ENCODE measurements at regions not wholly inside any gene's neighbourhood (a gene's known extent, or its start where the extent isn't known, plus 50 kb on each side); places are given as distances from the start of the nearest gene placed in this dataset.

GRCh38 chr11:134607963-134608750 is 196.1 kb upstream of the B3GAT1 start:
- H3K4me3 ChIP-seq (replicated peaks; ENCODE audit: low read depth, low read length), result no peak overlapping the region
- no peak for TF ChIP-seq CTCF (IDR thresholded peaks at IDR 0.05; ENCODE audit: low read length, missing control alignments)
- DNase-seq (ENCODE audit: low read depth), result no peak

GRCh38 chr11:134606251-134606650 is 194.2 kb upstream of the B3GAT1 start:
- no peak overlapping the region for H3K4me3 ChIP-seq (replicated peaks; ENCODE audit: low read depth, low read length)
- no peak for TF ChIP-seq CTCF (IDR thresholded peaks at IDR 0.05; ENCODE audit: low read length, missing control alignments)
- no peak for DNase-seq (ENCODE audit: low read depth)

- DNase-seq (ENCODE audit: low read depth), result no peak
- no peak overlapping the region for H3K4me3 ChIP-seq (replicated peaks; ENCODE audit: low read depth, low read length)
- no peak for TF ChIP-seq CTCF (IDR thresholded peaks at IDR 0.05; ENCODE audit: low read length, missing control alignments)
Measured at GRCh38 chr11:134604886-134605285, 192.8 kb upstream of the B3GAT1 start.

GRCh38 chr11:134599299-134599771 is 187.3 kb upstream of the B3GAT1 start:
- no peak overlapping the region for H3K4me3 ChIP-seq (replicated peaks; ENCODE audit: low read depth, low read length)
- DNase-seq (ENCODE audit: low read depth), result no peak

GRCh38 chr11:134598368-134598767 is 186.3 kb upstream of the B3GAT1 start:
- no peak for TF ChIP-seq CTCF (IDR thresholded peaks at IDR 0.05; ENCODE audit: low read length, missing control alignments)
- H3K4me3 ChIP-seq (replicated peaks; ENCODE audit: low read depth, low read length), result no peak overlapping the region
- DNase-seq (ENCODE audit: low read depth), result no peak

More at GRCh38 chr11:134599299-134599771, 187.3 kb upstream of the B3GAT1 start:
- no peak for TF ChIP-seq CTCF (IDR thresholded peaks at IDR 0.05; ENCODE audit: low read length, missing control alignments)

GRCh38 chr11:134597452-134597851 is 185.4 kb upstream of the B3GAT1 start:
- no peak overlapping the region for H3K4me3 ChIP-seq (replicated peaks; ENCODE audit: low read depth, low read length)
- TF ChIP-seq CTCF (IDR thresholded peaks at IDR 0.05; ENCODE audit: low read length, missing control alignments), result no peak
- DNase-seq (ENCODE audit: low read depth), result no peak

- H3K4me3 ChIP-seq (replicated peaks; ENCODE audit: low read depth, low read length), result no peak overlapping the region
- no peak for TF ChIP-seq CTCF (IDR thresholded peaks at IDR 0.05; ENCODE audit: low read length, missing control alignments)
- DNase-seq (ENCODE audit: low read depth), result no peak
Measured at GRCh38 chr11:134596404-134596803, 184.4 kb upstream of the B3GAT1 start.

Data from fibroblast of pulmonary artery (primary cell).